Keratinocyte (primary cell): ENCODE measurements at regions not wholly inside any gene's neighbourhood (a gene's known extent, or its start where the extent isn't known, plus 50 kb on each side); places are given as distances from the start of the nearest gene placed in this dataset.

ENCODE experiments used
- DNase-seq: peaks from one replicate; pipeline ENCODE4 v3.0.0-alpha.2; 2011; ENCODE audit warnings: low read depth, missing footprints, low spot score
- FAIRE-seq: peaks from 2 replicates; lab custom pipeline; 2011; peaks lifted over from hg19 to GRCh38; lab: Jason Lieb, UNC
- H2AFZ ChIP-seq: 2 replicates; pipeline ENCODE4 v1.6.0; 2012; ENCODE audit warnings: low read length, control low read depth, inconsistent platforms; ENCODE audit not compliant: control insufficient read depth
- H3K27ac ChIP-seq: 2 replicates; pipeline ENCODE4 v1.5.1; 2011; ENCODE audit warnings: low read length; ENCODE audit not compliant: control insufficient read depth, insufficient read depth
- H3K27me3 ChIP-seq: 3 replicates; pipeline ENCODE4 v1.6.0; 2011; ENCODE audit warnings: low read length; ENCODE audit not compliant: control insufficient read depth, insufficient read depth; ENCODE audit errors: extremely low read depth
- H3K36me3 ChIP-seq, 2 experiments: 2 replicates in 1 of 2; 3 replicates in 1 of 2; pipeline ENCODE4 v1.5.1; 2011; ENCODE audit warnings: low read length in 2 of 2, mild to moderate bottlenecking in 1 of 2; ENCODE audit not compliant: control insufficient read depth in 2 of 2, insufficient read depth in 2 of 2; ENCODE audit errors: extremely low read depth in 1 of 2
- H3K4me1 ChIP-seq: 3 replicates; pipeline ENCODE4 v1.5.1; 2011; ENCODE audit warnings: low read length; ENCODE audit not compliant: control insufficient read depth, insufficient read depth; ENCODE audit errors: extremely low read depth
- H3K4me2 ChIP-seq: 3 replicates; pipeline ENCODE4 v1.6.0; 2011; ENCODE audit warnings: low read depth, low read length; ENCODE audit not compliant: control insufficient read depth, insufficient read depth; ENCODE audit errors: extremely low read depth
- H3K4me3 ChIP-seq, 3 experiments: fragments of 200-600 bp in 1 of 3; sonication (generic) in 1 of 3; 2 replicates in 2 of 3; 3 replicates in 1 of 3; pipeline ENCODE4 v1.5.1; 2011 to 2016; ENCODE audit warnings: low read length in 3 of 3, mild to moderate bottlenecking in 3 of 3, control low read depth in 2 of 3, inconsistent platforms in 1 of 3, low read depth in 1 of 3, mixed read lengths in 1 of 3, mixed run types in 1 of 3, moderate library complexity in 1 of 3; ENCODE audit not compliant: control insufficient read depth in 2 of 3, insufficient read depth in 2 of 3; ENCODE audit errors: extremely low read depth in 1 of 3
- H3K79me2 ChIP-seq: 2 replicates; pipeline ENCODE4 v1.6.0; 2012; ENCODE audit warnings: low read length; ENCODE audit not compliant: control insufficient read depth, insufficient read depth
- H3K9ac ChIP-seq: 3 replicates; pipeline ENCODE4 v1.6.0; 2011; ENCODE audit warnings: low read length; ENCODE audit not compliant: control insufficient read depth, insufficient read depth; ENCODE audit errors: extremely low read depth
- H3K9me1 ChIP-seq: 3 replicates; pipeline ENCODE4 v1.6.0; 2011; ENCODE audit warnings: low read length; ENCODE audit not compliant: control insufficient read depth, insufficient read depth; ENCODE audit errors: extremely low read depth
- H3K9me3 ChIP-seq: 2 replicates; pipeline ENCODE4 v1.5.1; 2012; ENCODE audit warnings: low read depth, low read length; ENCODE audit not compliant: control insufficient read depth
- H4K20me1 ChIP-seq: 3 replicates; pipeline ENCODE4 v1.6.0; 2011; ENCODE audit warnings: low read length; ENCODE audit not compliant: control insufficient read depth, insufficient read depth; ENCODE audit errors: extremely low read depth
- EZH2 ChIP-seq: IDR thresholded peaks from one replicate; pipeline ENCODE4 v1.6.1; 2012; ENCODE audit warnings: inconsistent platforms, mild to moderate bottlenecking, low read length, moderate library complexity
- dilution Hi-C: fragments of 300-500 bp; cut with MboI; formaldehyde crosslinking; loops from one replicate; pipeline ENCODE4 v1.7.0; 2020; ENCODE audit warnings: low sequenced_read_pairs; ENCODE audit not compliant: extremely low pct_ligation_motif_present
- TF ChIP-seq, protein P1 (sequence below), 3 experiments: IDR thresholded peaks in 1 of 3; conservative IDR thresholded peaks in 1 of 3; optimal IDR thresholded peaks in 1 of 3; 2 replicates in 2 of 3; 3 replicates in 1 of 3; pipeline versions ENCODE3 to v1.5.1; 2011; ENCODE audit warnings: low read length in 3 of 3, mild to moderate bottlenecking in 3 of 3, moderate library complexity in 2 of 3, control low read depth in 1 of 3, inconsistent platforms in 1 of 3; ENCODE audit not compliant: insufficient read depth in 2 of 3; ENCODE audit errors: extremely low read depth in 1 of 3

DNA sequence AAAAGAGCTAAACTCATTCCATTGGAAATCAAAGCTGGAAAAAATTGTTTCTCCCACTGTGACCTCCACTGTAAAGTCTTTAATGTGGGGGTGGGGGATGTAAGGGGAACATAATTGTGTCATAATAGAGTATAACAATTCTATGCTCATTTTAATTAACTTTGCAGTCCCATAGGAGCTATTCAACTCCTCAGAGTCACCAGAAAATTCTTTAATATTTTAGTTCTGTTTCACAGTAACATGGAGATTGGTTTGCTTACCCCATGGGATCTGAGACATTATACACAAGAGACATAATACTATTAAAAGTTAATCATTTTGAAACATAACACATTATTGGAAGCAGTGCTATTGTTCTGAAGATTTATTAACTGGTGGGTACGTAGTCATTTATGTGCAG is 765.9 kb upstream of the GRM7 start:
- H3K9ac ChIP-seq: no peak overlapping the region
- TF ChIP-seq, protein P1, sequence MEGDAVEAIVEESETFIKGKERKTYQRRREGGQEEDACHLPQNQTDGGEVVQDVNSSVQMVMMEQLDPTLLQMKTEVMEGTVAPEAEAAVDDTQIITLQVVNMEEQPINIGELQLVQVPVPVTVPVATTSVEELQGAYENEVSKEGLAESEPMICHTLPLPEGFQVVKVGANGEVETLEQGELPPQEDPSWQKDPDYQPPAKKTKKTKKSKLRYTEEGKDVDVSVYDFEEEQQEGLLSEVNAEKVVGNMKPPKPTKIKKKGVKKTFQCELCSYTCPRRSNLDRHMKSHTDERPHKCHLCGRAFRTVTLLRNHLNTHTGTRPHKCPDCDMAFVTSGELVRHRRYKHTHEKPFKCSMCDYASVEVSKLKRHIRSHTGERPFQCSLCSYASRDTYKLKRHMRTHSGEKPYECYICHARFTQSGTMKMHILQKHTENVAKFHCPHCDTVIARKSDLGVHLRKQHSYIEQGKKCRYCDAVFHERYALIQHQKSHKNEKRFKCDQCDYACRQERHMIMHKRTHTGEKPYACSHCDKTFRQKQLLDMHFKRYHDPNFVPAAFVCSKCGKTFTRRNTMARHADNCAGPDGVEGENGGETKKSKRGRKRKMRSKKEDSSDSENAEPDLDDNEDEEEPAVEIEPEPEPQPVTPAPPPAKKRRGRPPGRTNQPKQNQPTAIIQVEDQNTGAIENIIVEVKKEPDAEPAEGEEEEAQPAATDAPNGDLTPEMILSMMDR (optimal IDR thresholded peaks at IDR 0.05 in 1 of 3, IDR thresholded peaks at IDR 0.05 in 1 of 3, conservative IDR thresholded peaks at IDR 0.05 in 1 of 3; ENCODE audit: extremely low read depth in 1 of 3, insufficient read depth in 2 of 3, low read length in 3 of 3): no peak
- no peak for TF ChIP-seq EZH2
- dilution Hi-C loops: no loop called here
- H3K4me1 ChIP-seq: no peaks in the 10 kb centered on the region
- no peak overlapping the region for H2AFZ ChIP-seq
- H3K27me3 ChIP-seq: no peaks in the 10 kb centered on the region
- H3K79me2 ChIP-seq: no peaks in the 10 kb centered on the region
- H3K9me3 ChIP-seq: no peaks in the 10 kb centered on the region
- FAIRE-seq: no peak
- no peaks in the 10 kb centered on the region for H3K9me1 ChIP-seq
- H3K36me3 ChIP-seq: no peaks in the 10 kb centered on the region
- no peak for DNase-seq
- no peak overlapping the region for H3K4me3 ChIP-seq
- H4K20me1 ChIP-seq: no peaks in the 10 kb centered on the region
- no peak overlapping the region for H3K4me2 ChIP-seq
- H3K27ac ChIP-seq: no peak overlapping the region

DNA sequence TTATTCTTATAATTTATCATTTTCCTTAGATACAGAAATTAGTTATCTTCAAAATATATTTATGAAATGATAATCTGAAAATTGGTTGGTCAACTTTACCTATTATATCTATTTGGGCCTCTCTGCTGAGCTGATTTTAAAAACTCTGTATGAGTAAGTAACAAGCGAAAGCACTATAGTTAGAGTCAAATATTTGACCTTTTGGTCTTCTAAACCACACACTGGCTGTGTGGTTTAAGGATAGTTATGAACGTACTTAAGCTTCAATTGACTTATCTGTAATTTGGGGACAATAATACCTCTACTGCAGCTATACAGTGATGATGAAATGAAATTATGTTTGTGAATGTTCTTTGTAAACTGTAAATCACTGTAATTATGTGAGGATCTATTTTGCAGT is 763.9 kb upstream of the GRM7 start:
- Histone ChIP-seq H2AFZ (no peak overlapping the region), H3K4me2 (no peak overlapping the region), H3K9me3 (no peaks in the 10 kb centered on the region), H3K9ac (no peak overlapping the region), H3K9me1 (no peaks in the 10 kb centered on the region), H3K79me2 (no peaks in the 10 kb centered on the region), H3K27ac (no peak overlapping the region), H3K4me3 (no peak overlapping the region), H3K27me3 (no peaks in the 10 kb centered on the region), H3K4me1 (no peaks in the 10 kb centered on the region), H3K36me3 (no peaks in the 10 kb centered on the region), H4K20me1 (no peaks in the 10 kb centered on the region)
- FAIRE-seq (no peak), DNase-seq (no peak)
- dilution Hi-C loops: no loop called here
- TF ChIP-seq, protein P1 (optimal IDR thresholded peaks at IDR 0.05 in 1 of 3, IDR thresholded peaks at IDR 0.05 in 1 of 3, conservative IDR thresholded peaks at IDR 0.05 in 1 of 3; ENCODE audit: extremely low read depth in 1 of 3, insufficient read depth in 2 of 3, low read length in 3 of 3): no peak
- TF ChIP-seq EZH2: no peak
